Retinal pigment epithelial cell (primary cell): ENCODE measurements at regions not wholly inside any gene's neighbourhood (a gene's known extent, or its start where the extent isn't known, plus 50 kb on each side); places are given as distances from the start of the nearest gene placed in this dataset.

Source experiments
- DNase-seq: peaks from one replicate; pipeline ENCODE4 v3.0.0-alpha.2; 2010; ENCODE audit warnings: low read depth
- H3K4me3 ChIP-seq: 2 replicates; pipeline ENCODE4 v1.5.1; 2011; ENCODE audit warnings: mild to moderate bottlenecking, low read length, control low read depth, moderate library complexity
- CTCF ChIP-seq: conservative IDR thresholded peaks from 2 replicates; pipeline ENCODE4 v1.5.1; 2011; ENCODE audit warnings: low read depth, low read length, control low read depth, inconsistent platforms

DNA sequence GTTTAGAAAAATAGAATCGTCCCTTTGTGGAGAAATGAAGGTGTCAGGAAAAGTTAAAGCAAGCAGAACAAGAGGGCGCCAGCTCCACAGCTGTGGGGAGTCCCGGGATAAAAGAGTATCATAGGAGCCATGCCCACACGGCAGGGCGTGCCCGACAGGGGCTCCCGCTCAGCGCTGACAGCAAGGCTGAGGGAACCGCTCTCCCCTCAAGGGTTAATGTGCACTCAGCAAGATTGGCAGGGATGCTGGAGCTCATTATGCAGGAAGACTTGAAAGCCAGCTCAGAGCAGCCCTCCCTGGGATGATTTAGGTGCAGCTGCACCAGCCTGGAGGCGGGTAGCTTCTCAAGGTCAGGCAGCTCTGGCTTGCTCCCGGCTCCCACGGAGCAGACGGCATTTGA, 500.2 kb downstream of the EIPR1 start:
- TF ChIP-seq CTCF, result no peak
- no peak overlapping the region for H3K4me3 ChIP-seq
- DNase-seq, result no peak

- DNase-seq, result no peak
- no peak for TF ChIP-seq CTCF
- no peak overlapping the region for H3K4me3 ChIP-seq
Measured at GRCh38 chr2:2876331-2877221, 501.0 kb downstream of the EIPR1 start.

DNA sequence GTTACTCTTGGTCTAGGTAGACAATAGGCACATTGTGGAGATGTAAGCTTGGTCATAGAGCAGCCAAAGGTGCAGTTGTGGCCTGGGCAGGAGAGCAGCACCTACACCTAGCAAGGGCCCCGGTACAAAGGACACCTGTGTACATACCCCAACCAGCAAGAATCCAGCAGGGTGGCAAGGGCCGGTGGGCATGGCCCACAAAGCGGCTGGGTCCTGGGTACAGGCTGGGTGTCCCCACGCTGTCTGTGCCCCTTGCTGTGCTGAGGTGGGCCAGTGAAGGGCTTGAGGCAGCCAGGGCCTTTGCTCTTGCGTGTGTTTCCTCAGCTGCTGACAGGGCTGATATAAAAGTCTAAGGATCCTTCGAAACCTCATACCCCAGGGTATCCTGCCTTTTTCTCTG, 501.8 kb downstream of the EIPR1 start:
- no peak for DNase-seq
- TF ChIP-seq CTCF, result no peak
- no peak overlapping the region for H3K4me3 ChIP-seq

- no peak overlapping the region for H3K4me3 ChIP-seq
- no peak for DNase-seq
- no peak for TF ChIP-seq CTCF
Measured at GRCh38 chr2:2875296-2875695, 502.3 kb downstream of the EIPR1 start.

DNA sequence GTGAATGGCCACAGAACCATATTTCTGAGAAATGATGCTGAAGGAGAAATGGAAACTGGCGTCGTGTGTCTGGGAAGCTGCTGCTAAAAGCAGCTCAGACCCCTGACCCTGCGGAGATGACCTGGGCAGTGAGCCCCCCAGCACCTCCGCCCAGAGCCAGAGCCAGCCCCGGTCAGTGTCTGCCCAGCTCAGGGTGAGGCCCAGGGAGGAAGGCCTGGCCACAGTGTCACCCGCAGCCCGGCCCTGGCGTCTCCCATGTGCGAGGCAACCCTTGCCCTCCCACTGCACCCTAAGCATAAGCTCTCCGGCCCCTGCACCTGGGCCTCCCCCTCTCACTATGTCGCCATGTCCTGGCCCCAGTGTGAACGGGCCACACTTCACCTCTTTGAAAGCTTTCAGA, 502.8 kb downstream of the EIPR1 start:
- TF ChIP-seq CTCF, result no peak
- H3K4me3 ChIP-seq, result no peak overlapping the region
- DNase-seq, result no peak

GRCh38 chr2:2874341-2874740, 503.3 kb downstream of the EIPR1 start:
- TF ChIP-seq CTCF, result no peak
- H3K4me3 ChIP-seq, result no peak overlapping the region
- no peak for DNase-seq

DNA sequence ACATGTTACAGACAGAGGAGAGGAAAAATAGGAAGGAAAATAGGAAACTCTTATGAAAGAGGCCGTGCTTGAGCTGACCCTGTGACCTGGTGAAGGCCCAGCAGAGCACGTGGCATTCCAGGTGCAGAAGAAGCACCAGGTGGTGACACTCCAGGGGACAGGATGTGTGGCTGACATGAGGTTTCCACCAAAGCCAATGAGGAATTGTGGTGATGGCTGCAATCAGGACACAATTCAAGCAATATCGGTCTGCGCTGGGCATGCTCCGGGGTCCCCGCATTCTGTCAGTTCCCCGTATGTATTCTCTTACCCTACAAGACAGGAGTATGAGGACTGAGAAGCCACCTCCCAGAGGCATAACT, 504.2 kb downstream of the EIPR1 start:
- DNase-seq, result no peak
- no peak overlapping the region for H3K4me3 ChIP-seq
- TF ChIP-seq CTCF, result no peak
